ENCODE measurements at regions not wholly inside any gene's neighbourhood (a gene's known extent, or its start where the extent isn't known, plus 50 kb on each side); places are given as distances from the start of the nearest gene placed in this dataset.

DNA sequence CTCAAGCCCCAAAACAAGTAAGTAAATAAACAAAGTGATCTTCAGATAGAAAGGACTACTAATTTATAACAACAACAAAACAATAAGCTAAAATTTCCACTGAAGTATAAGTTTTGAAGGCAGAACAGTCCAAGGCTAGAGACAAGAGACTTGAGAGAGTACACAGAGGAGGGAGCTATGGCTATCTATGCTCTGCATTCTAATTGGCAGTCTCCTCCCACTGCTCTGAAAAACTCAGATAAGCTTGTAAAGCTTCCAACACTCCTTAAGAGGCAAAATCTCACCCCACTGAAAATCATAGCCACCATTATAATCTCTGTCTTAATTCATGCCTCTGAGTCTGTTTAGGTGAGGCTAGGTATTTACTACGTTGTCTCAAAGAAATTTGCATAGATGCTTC, 714.6 kb upstream of the LRATD1 start:
- Histone ChIP-seq H3K9ac (ENCODE audit: low read depth, low read length, poor library complexity) (no peak overlapping the region), H3K14ac (ENCODE audit: low read length) (no peak overlapping the region), H2BK15ac (ENCODE audit: low read length) (no peak overlapping the region), H3K4ac (ENCODE audit: low read length) (no peak overlapping the region), H2BK5ac (ENCODE audit: low read length) (no peak overlapping the region), H2BK12ac (ENCODE audit: low read length) (no peak overlapping the region), H3K9me3 (replicated peaks in 1 of 2; ENCODE audit: control insufficient read depth in 2 of 2, insufficient read depth in 1 of 2, low read depth in 1 of 2, low read length in 2 of 2) (no peaks in the 10 kb centered on the region), H3K79me1 (ENCODE audit: low read depth, low read length) (no peaks in the 10 kb centered on the region), H3K36me3 (replicated peaks in 1 of 2; ENCODE audit: control insufficient read depth in 2 of 2, insufficient read depth in 2 of 2, low read length in 2 of 2) (no peaks in the 10 kb centered on the region), H2AFZ (ENCODE audit: low read length) (no peak overlapping the region), H3K27me3 (ENCODE audit: control insufficient read depth in 3 of 3, insufficient read depth in 3 of 3, low read depth in 1 of 3, low read length in 3 of 3) (no peaks in the 10 kb centered on the region), H3K27ac (replicated peaks; ENCODE audit: low read length) (no peak overlapping the region), H3K4me2 (ENCODE audit: insufficient read depth, low read length, poor library complexity, severe bottlenecking) (no peak overlapping the region), H3K4me1 (ENCODE audit: control insufficient read depth in 2 of 2, insufficient read depth in 1 of 2, low read depth in 1 of 2, low read length in 2 of 2) (no peaks in the 10 kb centered on the region), H3K23ac (ENCODE audit: low read depth, low read length, poor library complexity) (no peak overlapping the region), H2AK5ac (ENCODE audit: low read depth, low read length) (no peak overlapping the region), H3K18ac (ENCODE audit: low read length) (no peak overlapping the region), H2BK120ac (ENCODE audit: low read depth, low read length) (no peak overlapping the region), H4K8ac (ENCODE audit: low read depth, low read length) (no peak overlapping the region), H3K4me3 (ENCODE audit: low read length in 2 of 2) (no peak overlapping the region), H4K91ac (ENCODE audit: low read depth, low read length, poor library complexity) (no peak overlapping the region)
- DNase-seq (ENCODE audit: low spot score): no peak
- no CpG with 5 or more reads among the region's 1 CpG for WGBS, 2 donors (ENCODE audit: extremely low coverage in 2 of 2, insufficient read length in 2 of 2, insufficient replicate concordance in 1 of 2)

DNA sequence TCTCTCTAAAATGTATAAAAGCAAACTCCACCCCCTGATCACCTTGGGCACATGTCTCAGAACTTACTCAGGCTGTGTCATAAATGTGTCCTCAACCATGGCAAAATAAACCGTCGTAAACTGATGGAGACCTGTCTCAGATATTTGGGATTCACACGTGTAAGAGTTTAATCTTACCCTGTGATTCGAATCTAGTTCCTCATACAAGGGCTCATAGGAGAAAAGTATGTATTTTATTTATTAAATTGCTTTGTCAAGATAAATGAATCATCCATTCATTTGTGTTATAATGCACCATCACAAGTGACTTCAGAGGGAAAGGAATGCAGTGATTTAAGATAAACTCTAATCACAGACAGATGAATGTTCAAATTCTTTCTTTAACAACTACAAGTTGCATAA, 712.5 kb upstream of the LRATD1 start:
- no peak for DNase-seq (ENCODE audit: low spot score)
- no CpG with 5 or more reads among the region's 4 CpGs for WGBS, 2 donors (ENCODE audit: extremely low coverage in 2 of 2, insufficient read length in 2 of 2, insufficient replicate concordance in 1 of 2)
- Histone ChIP-seq H3K36me3 (replicated peaks in 1 of 2; ENCODE audit: control insufficient read depth in 2 of 2, insufficient read depth in 2 of 2, low read length in 2 of 2) (no peaks in the 10 kb centered on the region), H3K4me1 (ENCODE audit: control insufficient read depth in 2 of 2, insufficient read depth in 1 of 2, low read depth in 1 of 2, low read length in 2 of 2) (no peaks in the 10 kb centered on the region), H3K9ac (ENCODE audit: low read depth, low read length, poor library complexity) (no peak overlapping the region), H2BK5ac (ENCODE audit: low read length) (no peak overlapping the region), H3K9me3 (replicated peaks in 1 of 2; ENCODE audit: control insufficient read depth in 2 of 2, insufficient read depth in 1 of 2, low read depth in 1 of 2, low read length in 2 of 2) (no peaks in the 10 kb centered on the region), H2BK12ac (ENCODE audit: low read length) (no peak overlapping the region), H3K27me3 (ENCODE audit: control insufficient read depth in 3 of 3, insufficient read depth in 3 of 3, low read depth in 1 of 3, low read length in 3 of 3) (no peaks in the 10 kb centered on the region), H2BK15ac (ENCODE audit: low read length) (no peak overlapping the region), H2BK120ac (ENCODE audit: low read depth, low read length) (no peak overlapping the region), H2AFZ (ENCODE audit: low read length) (no peak overlapping the region), H4K8ac (ENCODE audit: low read depth, low read length) (no peak overlapping the region), H4K91ac (ENCODE audit: low read depth, low read length, poor library complexity) (no peak overlapping the region), H3K27ac (replicated peaks; ENCODE audit: low read length) (no peak overlapping the region), H3K4ac (ENCODE audit: low read length) (no peak overlapping the region), H3K4me2 (ENCODE audit: insufficient read depth, low read length, poor library complexity, severe bottlenecking) (no peak overlapping the region), H3K23ac (ENCODE audit: low read depth, low read length, poor library complexity) (no peak overlapping the region), H2AK5ac (ENCODE audit: low read depth, low read length) (no peak overlapping the region), H3K4me3 (ENCODE audit: low read length in 2 of 2) (no peak overlapping the region), H3K79me1 (ENCODE audit: low read depth, low read length) (no peaks in the 10 kb centered on the region), H3K14ac (ENCODE audit: low read length) (no peak overlapping the region), H3K18ac (ENCODE audit: low read length) (no peak overlapping the region)

DNA sequence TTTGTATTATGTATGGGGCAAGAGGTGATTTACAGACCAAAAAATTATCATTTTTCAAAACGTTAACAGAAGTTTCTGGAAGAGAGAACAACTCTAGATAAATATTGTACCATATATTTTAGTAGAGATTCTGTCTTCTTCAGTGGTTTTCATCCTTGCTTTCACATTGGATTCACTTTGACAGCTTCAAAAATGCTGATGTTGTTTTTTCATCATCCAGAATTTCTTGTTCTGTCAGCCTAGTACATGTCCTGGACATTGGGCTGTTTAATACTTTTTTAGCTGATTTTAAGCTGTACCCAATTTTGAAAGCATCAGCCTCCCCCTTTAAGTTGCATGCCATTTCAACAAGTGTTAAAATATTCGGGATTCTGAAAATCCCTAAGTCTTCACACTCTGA, 711.3 kb upstream of the LRATD1 start:
- no peak overlapping the region for H2BK120ac ChIP-seq (ENCODE audit: low read depth, low read length)
- no peak overlapping the region for H3K14ac ChIP-seq (ENCODE audit: low read length)
- no peak overlapping the region for H2AFZ ChIP-seq (ENCODE audit: low read length)
- H3K4me1 ChIP-seq (ENCODE audit: control insufficient read depth in 2 of 2, insufficient read depth in 1 of 2, low read depth in 1 of 2, low read length in 2 of 2): no peaks in the 10 kb centered on the region
- no peak overlapping the region for H4K91ac ChIP-seq (ENCODE audit: low read depth, low read length, poor library complexity)
- H3K23ac ChIP-seq (ENCODE audit: low read depth, low read length, poor library complexity): no peak overlapping the region
- no peak overlapping the region for H3K18ac ChIP-seq (ENCODE audit: low read length)
- H3K9me3 ChIP-seq (replicated peaks in 1 of 2; ENCODE audit: control insufficient read depth in 2 of 2, insufficient read depth in 1 of 2, low read depth in 1 of 2, low read length in 2 of 2): no peaks in the 10 kb centered on the region
- no peak overlapping the region for H2BK5ac ChIP-seq (ENCODE audit: low read length)
- H3K36me3 ChIP-seq (replicated peaks in 1 of 2; ENCODE audit: control insufficient read depth in 2 of 2, insufficient read depth in 2 of 2, low read length in 2 of 2): no peaks in the 10 kb centered on the region
- no CpG with 5 or more reads among the region's 2 CpGs for WGBS, 2 donors (ENCODE audit: extremely low coverage in 2 of 2, insufficient read length in 2 of 2, insufficient replicate concordance in 1 of 2)
- H2BK15ac ChIP-seq (ENCODE audit: low read length): no peak overlapping the region
- no peak overlapping the region for H3K4ac ChIP-seq (ENCODE audit: low read length)
- H3K27me3 ChIP-seq (ENCODE audit: control insufficient read depth in 3 of 3, insufficient read depth in 3 of 3, low read depth in 1 of 3, low read length in 3 of 3): no peaks in the 10 kb centered on the region
- no peak for DNase-seq (ENCODE audit: low spot score)
- no peak overlapping the region for H3K9ac ChIP-seq (ENCODE audit: low read depth, low read length, poor library complexity)
- H2AK5ac ChIP-seq (ENCODE audit: low read depth, low read length): no peak overlapping the region
- no peak overlapping the region for H3K27ac ChIP-seq (replicated peaks; ENCODE audit: low read length)
- no peak overlapping the region for H4K8ac ChIP-seq (ENCODE audit: low read depth, low read length)
- H2BK12ac ChIP-seq (ENCODE audit: low read length): no peak overlapping the region
- H3K79me1 ChIP-seq (ENCODE audit: low read depth, low read length): no peaks in the 10 kb centered on the region
- no peak overlapping the region for H3K4me2 ChIP-seq (ENCODE audit: insufficient read depth, low read length, poor library complexity, severe bottlenecking)
- no peak overlapping the region for H3K4me3 ChIP-seq (ENCODE audit: low read length in 2 of 2)

DNA sequence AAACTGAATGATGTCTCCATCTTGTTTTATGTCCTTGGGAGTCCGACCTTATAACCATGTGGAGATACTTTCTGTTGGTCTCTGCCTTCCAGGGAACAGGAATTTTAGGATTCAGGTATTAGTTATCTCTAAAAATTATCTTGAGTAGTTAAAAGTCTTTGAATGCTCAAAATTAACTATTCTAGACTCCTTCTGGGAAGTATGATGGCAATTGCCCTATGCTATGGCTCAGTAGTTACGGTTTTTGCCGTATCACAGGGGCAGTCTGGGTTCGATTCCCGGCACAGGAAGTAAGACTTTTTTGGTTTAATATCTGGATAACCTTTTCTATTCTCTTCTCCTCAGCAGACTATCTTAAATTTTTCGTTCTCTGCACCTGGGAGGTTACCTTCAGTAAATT, 708.7 kb upstream of the LRATD1 start:
- no peak for DNase-seq (ENCODE audit: low spot score)
- Histone ChIP-seq H3K27ac (replicated peaks; ENCODE audit: low read length) (no peak overlapping the region), H3K18ac (ENCODE audit: low read length) (no peak overlapping the region), H3K9ac (ENCODE audit: low read depth, low read length, poor library complexity) (no peak overlapping the region), H3K14ac (ENCODE audit: low read length) (no peak overlapping the region), H2BK120ac (ENCODE audit: low read depth, low read length) (no peak overlapping the region), H3K27me3 (ENCODE audit: control insufficient read depth in 3 of 3, insufficient read depth in 3 of 3, low read depth in 1 of 3, low read length in 3 of 3) (no peaks in the 10 kb centered on the region), H3K36me3 (replicated peaks in 1 of 2; ENCODE audit: control insufficient read depth in 2 of 2, insufficient read depth in 2 of 2, low read length in 2 of 2) (no peaks in the 10 kb centered on the region), H4K8ac (ENCODE audit: low read depth, low read length) (no peak overlapping the region), H2BK5ac (ENCODE audit: low read length) (no peak overlapping the region), H3K9me3 (replicated peaks in 1 of 2; ENCODE audit: control insufficient read depth in 2 of 2, insufficient read depth in 1 of 2, low read depth in 1 of 2, low read length in 2 of 2) (no peaks in the 10 kb centered on the region), H3K4me3 (ENCODE audit: low read length in 2 of 2) (no peak overlapping the region), H2BK12ac (ENCODE audit: low read length) (no peak overlapping the region), H2AFZ (ENCODE audit: low read length) (no peak overlapping the region), H2AK5ac (ENCODE audit: low read depth, low read length) (no peak overlapping the region), H2BK15ac (ENCODE audit: low read length) (no peak overlapping the region), H3K4ac (ENCODE audit: low read length) (no peak overlapping the region), H3K4me2 (ENCODE audit: insufficient read depth, low read length, poor library complexity, severe bottlenecking) (no peak overlapping the region), H4K91ac (ENCODE audit: low read depth, low read length, poor library complexity) (no peak overlapping the region), H3K4me1 (ENCODE audit: control insufficient read depth in 2 of 2, insufficient read depth in 1 of 2, low read depth in 1 of 2, low read length in 2 of 2) (no peaks in the 10 kb centered on the region), H3K79me1 (ENCODE audit: low read depth, low read length) (no peaks in the 10 kb centered on the region), H3K23ac (ENCODE audit: low read depth, low read length, poor library complexity) (no peak overlapping the region)
- WGBS, 2 donors (ENCODE audit: extremely low coverage in 2 of 2, insufficient read length in 2 of 2, insufficient replicate concordance in 1 of 2): no CpG with 5 or more reads among the region's 6 CpGs

All from neuronal stem cell (in vitro differentiated cells).